Pulmonary artery endothelial cell (primary cell): ENCODE measurements at regions not wholly inside any gene's neighbourhood (a gene's known extent, or its start where the extent isn't known, plus 50 kb on each side); places are given as distances from the start of the nearest gene placed in this dataset.
"Not testable (repeated sequence)": the region's sequence is repeated elsewhere in the genome, so short reads cannot be mapped to it uniquely, and the experiment has no call there.

Experiments
- DNase-seq: peaks from one replicate; pipeline ENCODE4 v3.0.0-alpha.2; 2011; ENCODE audit warnings: low read depth, low spot score

DNA sequence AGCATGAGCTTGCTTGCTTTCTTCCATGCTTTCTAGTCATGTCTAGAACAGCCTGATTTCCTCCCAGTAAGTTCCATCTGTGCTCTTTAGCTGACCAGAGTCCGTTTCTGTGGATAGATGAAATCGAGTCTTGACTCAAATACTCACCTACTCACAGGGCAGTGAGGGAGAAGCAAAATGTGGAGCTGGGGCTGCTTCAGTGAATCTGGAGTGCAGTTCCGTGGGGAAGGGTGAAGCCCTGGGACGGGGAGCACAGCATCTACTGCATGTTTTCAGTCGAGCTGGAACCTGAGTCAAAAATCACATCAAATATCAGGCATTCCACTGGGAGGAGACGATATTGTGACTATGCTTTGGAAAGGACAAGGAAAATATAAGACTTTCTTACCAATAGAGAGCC lies 70.3 kb upstream of the PRMT8 start:
- DNase-seq, result no peak

DNA sequence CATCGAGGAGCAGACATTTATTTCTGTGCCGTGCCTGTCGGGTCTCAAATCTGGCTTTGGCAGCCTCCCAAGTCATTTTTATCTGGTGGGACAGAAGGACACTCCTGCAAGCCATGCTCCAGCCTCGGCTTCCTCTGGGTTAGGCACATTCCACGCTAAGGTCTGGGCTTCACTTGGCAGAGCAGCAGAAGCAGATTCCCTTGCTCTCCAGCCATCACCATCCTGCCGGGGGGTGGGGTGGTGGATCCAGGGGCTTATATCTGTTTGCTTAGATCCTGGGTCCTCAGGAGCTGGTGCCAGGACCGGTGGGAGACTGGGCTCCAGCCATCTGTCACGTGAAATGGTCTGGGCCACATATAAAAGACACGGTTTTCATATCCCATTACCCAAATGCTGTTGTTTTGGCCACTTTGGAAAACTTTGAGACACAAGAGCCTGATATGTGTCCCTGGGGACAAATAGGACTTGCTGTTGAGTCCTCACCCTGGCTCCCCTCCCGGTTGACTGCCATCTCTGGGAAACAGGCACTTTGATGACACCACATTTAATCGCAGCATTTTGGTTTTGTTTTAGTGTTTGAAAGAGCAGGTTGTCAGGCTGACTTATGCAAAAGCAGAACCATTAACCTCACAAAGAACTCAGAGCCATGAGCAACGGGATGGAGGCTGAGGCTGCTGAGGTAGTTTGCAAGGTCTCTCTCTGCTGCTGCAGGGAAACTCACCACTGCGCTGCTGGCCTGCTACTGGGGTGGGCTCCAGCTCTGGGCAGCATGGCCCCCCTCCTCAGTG lies 69.6 kb upstream of the PRMT8 start:
- DNase-seq, result no peak

DNA sequence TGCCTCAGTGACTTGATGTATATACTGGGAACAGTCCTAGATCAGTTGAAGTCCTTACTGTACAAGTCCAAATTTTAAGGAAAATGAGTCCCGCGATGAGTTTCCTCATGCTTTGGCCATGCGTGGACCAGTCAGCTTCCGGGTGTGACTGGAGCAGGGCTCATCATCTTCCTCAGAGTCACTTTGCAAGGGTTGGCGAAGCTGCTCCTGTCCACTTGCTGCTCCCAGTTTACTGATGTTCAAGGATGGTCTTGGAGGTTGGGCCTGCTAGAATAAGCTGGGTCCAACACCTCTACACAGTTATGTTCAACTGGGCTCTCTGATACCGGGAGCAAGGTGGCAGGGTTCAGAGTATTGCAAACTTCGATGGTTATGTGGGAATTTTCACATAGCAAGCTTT lies 66.2 kb upstream of the PRMT8 start:
- not testable (repeated sequence) for DNase-seq

DNA sequence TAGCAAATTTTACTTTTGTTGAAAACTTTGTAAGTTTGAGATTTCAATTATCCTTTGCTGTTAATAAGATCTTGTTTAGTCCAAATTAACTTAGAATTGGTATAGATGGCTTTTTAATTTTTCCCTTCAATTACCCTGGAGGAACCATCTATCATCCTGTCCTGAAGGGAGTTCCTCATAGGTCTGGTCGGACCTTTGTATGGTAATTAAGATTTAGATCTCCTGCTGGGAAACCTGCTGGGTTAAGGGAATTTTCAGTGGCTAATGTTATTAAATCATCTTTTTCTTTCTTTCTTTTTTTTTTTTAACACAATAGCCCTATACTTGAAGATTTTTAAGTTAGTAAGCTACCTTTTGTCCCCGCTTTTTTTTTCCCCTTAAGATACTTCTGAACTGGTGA lies 63.0 kb upstream of the PRMT8 start:
- no peak for DNase-seq

DNA sequence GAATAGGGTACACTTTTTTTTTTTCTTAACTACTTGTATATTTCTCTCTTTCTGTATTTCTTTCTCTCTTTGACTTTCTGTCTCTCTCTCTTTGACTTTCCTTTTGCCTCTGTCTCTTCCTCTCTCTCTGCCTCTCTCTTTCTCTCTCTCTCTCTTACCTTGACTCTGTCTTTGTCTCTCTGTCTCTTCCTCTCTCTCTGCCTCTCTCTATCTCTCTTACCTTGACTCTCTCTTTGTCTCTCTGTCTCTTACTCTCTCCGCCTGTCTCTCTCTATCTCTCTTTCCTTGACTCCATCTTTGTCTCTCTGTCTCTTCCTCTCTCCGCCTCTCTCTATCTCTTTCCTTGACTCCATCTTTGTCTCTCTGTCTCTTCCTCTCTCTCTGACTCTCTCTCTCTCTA lies 62.4 kb upstream of the PRMT8 start:
- DNase-seq, result no peak

DNA sequence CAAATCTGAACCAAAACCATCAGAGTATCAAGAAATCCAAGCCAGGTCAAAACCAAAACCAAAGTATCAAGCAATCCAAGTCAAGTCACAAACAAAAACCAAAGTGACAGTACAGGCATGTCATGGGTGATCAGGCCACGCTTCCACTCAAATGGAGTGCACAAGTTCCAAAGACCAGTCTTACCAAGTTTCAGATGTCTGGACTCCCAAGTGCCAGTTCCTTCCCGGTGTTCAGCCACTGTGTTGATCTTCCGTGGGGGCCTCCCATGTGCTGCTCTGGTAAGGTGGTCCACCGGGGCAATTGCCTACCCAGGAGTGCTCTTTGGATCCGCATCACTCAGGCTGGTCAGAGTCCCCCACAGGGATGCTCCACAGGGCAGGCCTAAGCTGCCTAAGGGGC lies 61.5 kb upstream of the PRMT8 start:
- not testable (repeated sequence) for DNase-seq

DNA sequence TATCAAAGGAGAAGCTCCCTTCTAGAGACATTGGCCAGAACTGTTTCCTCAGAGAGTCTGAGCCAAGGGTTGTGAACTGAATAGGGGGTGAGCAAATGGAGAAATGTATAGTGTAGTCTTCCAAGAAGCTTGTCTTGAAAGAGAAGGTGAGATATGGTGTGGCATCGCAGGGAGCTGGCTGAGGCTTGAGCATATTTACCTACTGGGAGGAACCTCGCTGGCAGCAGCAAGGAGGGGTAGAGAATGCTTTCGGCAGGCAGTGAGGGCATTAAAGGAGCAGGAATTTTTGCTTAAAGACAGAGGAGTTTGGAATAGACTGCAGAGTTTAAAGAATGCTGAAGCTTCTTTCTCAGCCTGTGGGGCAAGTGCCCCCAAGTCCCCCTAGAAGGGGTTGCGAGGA lies 59.3 kb upstream of the PRMT8 start:
- DNase-seq, result no peak

DNA sequence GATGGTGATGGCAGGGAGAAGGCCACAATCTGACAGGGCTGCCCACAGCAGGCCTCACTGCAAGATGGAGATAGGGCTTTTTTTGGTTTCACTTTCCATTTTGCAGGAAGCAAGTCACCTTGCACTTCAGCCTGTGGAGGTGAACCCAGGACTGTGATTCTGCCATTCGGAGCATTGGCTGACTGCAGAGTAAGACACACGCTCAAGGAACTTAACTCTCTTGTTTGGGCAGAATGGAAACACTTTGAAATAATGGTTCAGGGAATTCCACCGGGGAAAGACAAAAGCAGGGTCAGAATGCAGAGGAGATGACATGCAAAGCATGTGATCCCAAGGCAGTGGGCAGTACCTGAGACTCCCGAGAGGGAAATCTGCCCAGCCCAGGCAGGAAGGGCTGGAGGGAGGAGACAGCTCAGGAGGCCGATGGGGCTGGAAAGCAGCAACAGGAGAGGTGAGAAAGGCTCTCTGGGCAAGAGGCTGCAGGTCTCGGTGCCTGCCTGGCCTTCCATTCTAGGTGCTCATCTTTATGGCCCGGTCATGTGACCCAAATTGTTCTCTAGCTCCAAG lies 58.7 kb upstream of the PRMT8 start:
- DNase-seq, result no peak

DNA sequence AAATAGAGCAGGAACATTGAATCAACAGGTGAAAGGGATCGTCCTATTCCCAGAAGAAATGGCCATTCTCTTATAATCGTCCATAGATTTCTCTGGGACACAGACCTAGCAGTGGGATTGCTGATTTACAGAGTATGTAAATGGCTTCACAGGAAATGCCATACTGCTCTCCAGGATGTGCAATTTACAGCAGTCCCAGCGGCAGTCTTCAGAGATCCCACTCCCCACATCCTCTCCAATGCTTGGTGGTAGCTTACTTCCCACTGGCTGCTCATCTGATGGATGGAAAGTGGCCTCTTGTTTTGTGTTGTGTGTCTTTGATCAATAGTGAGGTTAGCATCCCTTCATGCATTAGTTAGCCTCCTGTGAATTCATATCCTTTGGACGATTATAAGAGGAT lies 58.1 kb upstream of the PRMT8 start:
- no peak for DNase-seq

DNA sequence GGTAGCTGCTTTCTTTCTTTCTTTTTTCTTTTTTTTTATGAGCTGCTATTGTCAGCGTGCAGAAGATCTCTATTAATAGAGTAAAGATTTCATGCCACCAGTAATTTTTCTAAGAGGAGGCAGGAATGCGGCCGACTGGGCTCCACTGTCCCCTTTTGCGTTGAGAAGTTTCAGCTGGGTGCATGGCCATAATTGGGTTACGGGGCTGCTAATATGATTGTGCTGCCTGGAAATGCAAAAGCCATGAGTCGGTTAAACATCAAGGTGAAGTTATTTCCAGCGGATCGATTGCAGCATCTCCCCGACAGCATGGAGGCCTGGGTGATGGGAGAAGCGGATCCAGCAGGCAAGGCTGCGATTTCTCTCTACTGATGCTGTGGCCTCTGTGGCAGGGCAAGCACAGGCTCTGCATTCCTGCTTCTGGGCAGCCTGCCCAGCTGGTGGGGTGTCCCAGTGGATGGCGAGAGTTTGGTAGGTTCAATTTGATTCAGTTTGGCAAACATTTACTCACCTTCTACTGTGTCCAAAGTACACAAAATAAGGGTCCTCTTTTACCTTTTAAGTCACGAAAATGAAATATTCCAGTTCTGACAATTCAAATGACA lies 54.4 kb upstream of the PRMT8 start:
- DNase-seq, result no peak

GRCh38 chr12:3437986-3438385 lies 53.0 kb upstream of the PRMT8 start:
- DNase-seq, result no peak

DNA sequence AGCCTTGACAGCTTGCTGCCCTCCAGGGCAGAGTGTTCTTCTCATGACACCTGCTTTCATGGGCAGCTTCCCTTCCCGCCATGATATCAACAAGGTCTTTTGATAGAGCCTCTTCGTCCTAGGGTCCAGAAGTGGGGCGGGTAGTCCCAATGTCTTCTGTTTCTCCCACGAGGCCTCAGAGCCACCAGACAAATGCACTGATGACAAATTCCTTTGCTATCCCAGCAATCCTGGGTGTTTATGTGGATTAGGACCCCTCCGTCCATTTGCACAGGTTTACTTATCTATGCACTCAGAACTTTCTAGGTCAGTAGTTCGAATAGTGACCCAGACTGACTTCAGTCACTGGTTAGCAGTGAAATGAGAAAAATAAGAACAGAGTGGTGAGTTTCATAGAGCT lies 52.6 kb upstream of the PRMT8 start:
- no peak for DNase-seq
